ENCODE measurements at regions not wholly inside any gene's neighbourhood (a gene's known extent, or its start where the extent isn't known, plus 50 kb on each side); places are given as distances from the start of the nearest gene placed in this dataset.
A peak's percentile ranks its signal among the peaks of the same experiment; 100 is the strongest.

GRCh38 chr1:229762891-229763290, 136.8 kb downstream of the URB2 start:
- DNase-seq: no peak

- DNase-seq: no peak
These were observed 142.2 kb downstream of the URB2 start for GRCh38 chr1:229768232-229768631.

GRCh38 chr1:229769006-229769405, 143.0 kb downstream of the URB2 start:
- no peak for DNase-seq

- no peak for DNase-seq
These were observed 143.8 kb downstream of the URB2 start for GRCh38 chr1:229769809-229770208.

- no peak for DNase-seq
These were observed 152.7 kb downstream of the URB2 start for GRCh38 chr1:229778794-229779193.

GRCh38 chr1:229781453-229781852, 155.4 kb downstream of the URB2 start:
- no peak for DNase-seq

GRCh38 chr1:229782469-229782868, 156.4 kb downstream of the URB2 start:
- no peak for DNase-seq

GRCh38 chr1:229784834-229785233, 158.8 kb downstream of the URB2 start:
- no peak for DNase-seq

GRCh38 chr1:229786974-229787610, 161.0 kb downstream of the URB2 start:
- peak; percentile 37 for DNase-seq

- DNase-seq: no peak
These were observed 162.0 kb downstream of the URB2 start for GRCh38 chr1:229788004-229788403.

GRCh38 chr1:229792012-229792975, 166.2 kb downstream of the URB2 start:
- peak; percentile 49 for DNase-seq

- no peak for DNase-seq
These were observed 167.4 kb downstream of the URB2 start for GRCh38 chr1:229793488-229793887.

- no peak for DNase-seq
These were observed 172.5 kb downstream of the URB2 start for GRCh38 chr1:229798558-229798957.

GRCh38 chr1:229803626-229804217, 177.7 kb downstream of the URB2 start:
- no peak for DNase-seq

GRCh38 chr1:229808272-229808671, 182.2 kb downstream of the URB2 start:
- DNase-seq: no peak

- DNase-seq: no peak
These were observed 184.1 kb downstream of the URB2 start for GRCh38 chr1:229810140-229810539.

GRCh38 chr1:229810961-229811360, 184.9 kb downstream of the URB2 start:
- no peak for DNase-seq

GRCh38 chr1:229812148-229812547, 186.1 kb downstream of the URB2 start:
- no peak for DNase-seq

- no peak for DNase-seq
These were observed 186.6 kb downstream of the URB2 start for GRCh38 chr1:229812693-229813092.

- DNase-seq: no peak
These were observed 189.0 kb downstream of the URB2 start for GRCh38 chr1:229815076-229815475.

GRCh38 chr1:229815961-229816360, 189.9 kb downstream of the URB2 start:
- no peak for DNase-seq

- no peak for DNase-seq
These were observed 191.9 kb downstream of the URB2 start for GRCh38 chr1:229817936-229818335.

GRCh38 chr1:229819091-229819490, 193.0 kb downstream of the URB2 start:
- no peak for DNase-seq

- no peak for DNase-seq
These were observed 196.0 kb downstream of the URB2 start for GRCh38 chr1:229822026-229822425.

Data from fibroblast of upper back skin (primary cell).